Mesendoderm (in vitro differentiated cells): ENCODE measurements at regions not wholly inside any gene's neighbourhood (a gene's known extent, or its start where the extent isn't known, plus 50 kb on each side); places are given as distances from the start of the nearest gene placed in this dataset.

ENCODE experiments used
- DNase-seq: peaks from one replicate; pipeline ENCODE4 v3.0.0; 2013
- H2AK5ac ChIP-seq: 2 replicates; pipeline ENCODE4 v1.6.1; 2013; ENCODE audit warnings: low read length, inconsistent platforms
- H2BK120ac ChIP-seq: 2 replicates; pipeline ENCODE4 v1.6.1; 2013; ENCODE audit warnings: low read depth, mild to moderate bottlenecking, low read length, moderate library complexity, mixed read lengths
- H2BK15ac ChIP-seq: replicated peaks from 2 replicates; pipeline ENCODE4 v1.6.1; 2013; ENCODE audit warnings: low read depth, mild to moderate bottlenecking, moderate library complexity
- H2BK5ac ChIP-seq: 2 replicates; pipeline ENCODE4 v1.6.1; 2013; ENCODE audit warnings: low read length, inconsistent platforms
- H3K18ac ChIP-seq: 2 replicates; pipeline ENCODE4 v1.6.1; 2013; ENCODE audit warnings: mild to moderate bottlenecking, low read length, mixed read lengths
- H3K23ac ChIP-seq: one replicate; pipeline ENCODE4 v1.6.1; 2013; ENCODE audit warnings: low read length
- H3K27ac ChIP-seq: 2 replicates; pipeline ENCODE4 v1.5.1; 2013; ENCODE audit warnings: low read depth, mild to moderate bottlenecking, inconsistent platforms, low read length, moderate library complexity
- H3K27me3 ChIP-seq: 2 replicates; pipeline ENCODE4 v1.6.1; 2013; ENCODE audit warnings: low read length, control low read depth, mild to moderate bottlenecking, inconsistent platforms; ENCODE audit not compliant: insufficient read depth, poor library complexity
- H3K36me3 ChIP-seq: 2 replicates; pipeline ENCODE4 v1.6.1; 2013; ENCODE audit warnings: low read length, inconsistent platforms; ENCODE audit not compliant: control insufficient read depth, insufficient read depth
- H3K4ac ChIP-seq: one replicate; pipeline ENCODE4 v1.6.1; 2013; ENCODE audit warnings: low read depth, mild to moderate bottlenecking, low read length, moderate library complexity
- H3K4me1 ChIP-seq: 2 replicates; pipeline ENCODE4 v1.6.1; 2013; ENCODE audit warnings: low read depth, low read length, inconsistent platforms; ENCODE audit not compliant: control insufficient read depth
- H3K4me2 ChIP-seq: 2 replicates; pipeline ENCODE4 v1.6.1; 2013; ENCODE audit warnings: low read length
- H3K4me3 ChIP-seq: 2 replicates; pipeline ENCODE4 v1.5.1; 2013; ENCODE audit warnings: mild to moderate bottlenecking, low read length
- H3K56ac ChIP-seq: one replicate; pipeline ENCODE4 v1.6.1; 2013; ENCODE audit warnings: low read length
- H3K79me1 ChIP-seq: 2 replicates; pipeline ENCODE4 v1.6.1; 2013; ENCODE audit warnings: low read length, inconsistent platforms
- H3K79me2 ChIP-seq: 2 replicates; pipeline ENCODE4 v1.6.1; 2013; ENCODE audit warnings: mild to moderate bottlenecking, low read length; ENCODE audit not compliant: control insufficient read depth, insufficient read depth
- H3K9ac ChIP-seq: 2 replicates; pipeline ENCODE4 v1.6.1; 2013; ENCODE audit warnings: low read length, inconsistent platforms
- H4K5ac ChIP-seq: one replicate; pipeline ENCODE4 v1.6.1; 2013; ENCODE audit warnings: low read length
- H4K8ac ChIP-seq: one replicate; pipeline ENCODE4 v1.6.1; 2013; ENCODE audit warnings: low read depth, mild to moderate bottlenecking, control low read depth, low read length, moderate library complexity
- WGBS: extraction: QIAGEN DNeasy Blood & Tissue Kit; methylation state at CpG from one replicate; pipeline ENCODE4 v1.1.7; 2013; ENCODE audit warnings: low lambda C conversion rate, missing lambda C conversion rate; ENCODE audit not compliant: insufficient coverage; ENCODE audit errors: extremely low coverage; 5-methylcytosine and 5-hydroxymethylcytosine counted together

DNA sequence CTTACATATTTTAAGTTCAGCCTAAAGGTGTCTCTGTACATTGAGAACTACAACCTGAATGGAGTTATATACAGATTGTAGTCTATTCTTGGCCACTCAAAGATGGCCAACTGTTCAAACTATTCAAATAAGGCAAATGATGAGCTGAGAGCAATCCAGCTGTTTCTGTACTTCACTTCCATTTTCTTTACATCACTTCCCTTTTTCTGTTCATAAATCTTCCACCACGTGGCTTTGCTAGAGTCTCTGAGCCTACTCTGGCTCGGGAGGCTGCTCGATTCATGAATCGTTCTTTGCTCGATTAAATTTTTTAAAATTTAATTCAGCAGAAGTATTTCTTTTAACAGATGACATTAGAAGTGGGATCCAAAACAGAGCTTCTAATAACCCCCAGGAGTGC, 879.7 kb downstream of the GALC start:
- Histone ChIP-seq H3K4me3 (no peak overlapping the region), H3K4me1 (no peaks in the 10 kb centered on the region), H3K79me1 (no peaks in the 10 kb centered on the region), H3K4ac (no peak overlapping the region), H2AK5ac (no peak overlapping the region), H3K56ac (no peak overlapping the region), H3K23ac (no peak overlapping the region), H2BK15ac (no peak overlapping the region), H2BK5ac (no peak overlapping the region), H3K9ac (no peak overlapping the region), H3K4me2 (no peak overlapping the region), H4K5ac (no peak overlapping the region), H4K8ac (no peak overlapping the region), H3K79me2 (no peaks in the 10 kb centered on the region), H3K18ac (no peak overlapping the region), H3K36me3 (no peaks in the 10 kb centered on the region), H3K27ac (no peak overlapping the region), H2BK120ac (no peak overlapping the region), H3K27me3 (no peaks in the 10 kb centered on the region)
- peak; percentile 33 for DNase-seq
- no CpG with 5 or more reads among the region's 5 CpGs for WGBS

DNA sequence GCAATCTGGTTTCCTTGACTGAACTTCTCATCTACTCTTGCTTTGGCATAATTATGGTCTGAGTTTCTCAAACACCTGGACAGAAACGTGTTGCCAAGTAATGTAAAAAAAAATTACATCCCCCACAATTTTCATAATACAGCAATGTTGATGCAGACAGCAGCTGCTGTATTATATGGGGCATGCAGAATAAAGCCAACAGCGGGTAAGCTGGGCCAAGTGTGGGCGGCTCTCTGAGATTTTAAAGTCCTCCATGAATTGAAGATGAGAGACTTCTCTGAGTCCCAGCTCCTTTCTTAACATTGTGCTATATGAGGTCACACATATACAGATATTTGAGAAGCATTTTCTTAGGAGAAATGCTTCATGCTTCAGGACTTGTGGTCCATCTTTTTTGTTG, 881.2 kb downstream of the GALC start:
- no CpG with 5 or more reads among the region's 3 CpGs for WGBS
- Histone ChIP-seq H3K4me3 (no peak overlapping the region), H3K4ac (peak overlapping the region; percentile 36), H4K5ac (no peak overlapping the region), H3K56ac (no peak overlapping the region), H2BK120ac (no peak overlapping the region), H3K79me2 (no peaks in the 10 kb centered on the region), H3K79me1 (no peaks in the 10 kb centered on the region), H3K27me3 (no peaks in the 10 kb centered on the region), H3K18ac (no peak overlapping the region), H3K4me1 (no peaks in the 10 kb centered on the region), H2BK5ac (no peak overlapping the region), H3K9ac (no peak overlapping the region), H2AK5ac (no peak overlapping the region), H3K36me3 (no peaks in the 10 kb centered on the region), H3K27ac (no peak overlapping the region), H3K23ac (no peak overlapping the region), H4K8ac (no peak overlapping the region), H2BK15ac (no peak overlapping the region), H3K4me2 (no peak overlapping the region)
- DNase-seq = no peak

DNA sequence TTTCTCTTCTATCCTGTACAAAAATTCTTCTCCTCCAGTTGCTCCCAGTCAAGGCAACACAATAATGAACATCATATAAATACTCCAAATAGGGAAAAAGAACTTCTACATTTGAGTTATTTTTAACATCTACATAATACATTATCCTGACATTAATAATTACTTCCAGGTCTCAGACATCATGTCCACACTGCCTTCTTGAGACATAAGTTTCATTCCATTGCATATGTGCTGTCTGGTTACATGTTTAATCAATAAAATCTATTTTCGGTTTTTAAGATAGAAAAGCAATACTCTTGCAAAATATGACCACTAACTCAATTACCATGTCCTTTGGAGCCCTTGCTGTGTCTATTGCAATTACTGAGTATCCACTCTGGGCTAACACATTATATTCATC, 881.9 kb downstream of the GALC start:
- no peaks in the 10 kb centered on the region for H3K36me3 ChIP-seq
- H3K9ac ChIP-seq = no peak overlapping the region
- H4K5ac ChIP-seq = no peak overlapping the region
- H3K4ac ChIP-seq = no peak overlapping the region
- no peak overlapping the region for H3K56ac ChIP-seq
- H3K79me2 ChIP-seq = no peaks in the 10 kb centered on the region
- no peak for DNase-seq
- H2BK15ac ChIP-seq = no peak overlapping the region
- no peaks in the 10 kb centered on the region for H3K27me3 ChIP-seq
- H2BK5ac ChIP-seq = no peak overlapping the region
- no peak overlapping the region for H2BK120ac ChIP-seq
- H4K8ac ChIP-seq = no peak overlapping the region
- H3K27ac ChIP-seq = no peak overlapping the region
- H3K23ac ChIP-seq = no peak overlapping the region
- H2AK5ac ChIP-seq = no peak overlapping the region
- no peaks in the 10 kb centered on the region for H3K79me1 ChIP-seq
- H3K4me1 ChIP-seq = no peaks in the 10 kb centered on the region
- WGBS = no CpG with 5 or more reads among the region's 1 CpG
- no peak overlapping the region for H3K4me3 ChIP-seq
- no peak overlapping the region for H3K18ac ChIP-seq
- H3K4me2 ChIP-seq = no peak overlapping the region

DNA sequence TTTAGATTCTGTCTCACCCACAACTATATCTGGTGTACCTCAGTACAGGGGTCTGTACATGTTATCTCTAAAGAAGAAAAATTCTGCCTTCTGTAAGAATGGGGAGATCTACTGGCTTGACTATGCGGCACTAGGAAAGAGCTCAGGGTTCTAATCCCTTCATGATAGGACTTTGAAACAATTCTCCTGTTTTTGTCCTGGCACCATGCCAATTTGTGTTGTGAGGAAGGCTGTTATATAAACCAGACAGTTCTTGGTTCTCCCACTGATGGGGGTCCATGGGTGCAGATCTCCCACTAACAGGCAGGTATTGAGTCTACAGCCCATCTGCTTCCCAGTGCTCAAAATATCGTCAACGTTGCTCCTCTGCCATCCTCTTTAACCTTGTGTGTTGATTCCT, 883.7 kb downstream of the GALC start:
- WGBS = no CpG with 5 or more reads among the region's 3 CpGs
- no peak overlapping the region for H2BK120ac ChIP-seq
- no peak overlapping the region for H2BK15ac ChIP-seq
- H3K27ac ChIP-seq = no peak overlapping the region
- H4K5ac ChIP-seq = no peak overlapping the region
- no peak overlapping the region for H3K4me2 ChIP-seq
- no peaks in the 10 kb centered on the region for H3K79me2 ChIP-seq
- no peak overlapping the region for H4K8ac ChIP-seq
- H3K56ac ChIP-seq = no peak overlapping the region
- no peak overlapping the region for H3K4me3 ChIP-seq
- H3K27me3 ChIP-seq = no peaks in the 10 kb centered on the region
- no peak overlapping the region for H3K18ac ChIP-seq
- no peaks in the 10 kb centered on the region for H3K36me3 ChIP-seq
- H3K79me1 ChIP-seq = no peaks in the 10 kb centered on the region
- no peak overlapping the region for H3K9ac ChIP-seq
- H3K4me1 ChIP-seq = no peaks in the 10 kb centered on the region
- H3K23ac ChIP-seq = no peak overlapping the region
- no peak overlapping the region for H2AK5ac ChIP-seq
- DNase-seq = no peak
- H3K4ac ChIP-seq = no peak overlapping the region
- H2BK5ac ChIP-seq = no peak overlapping the region

DNA sequence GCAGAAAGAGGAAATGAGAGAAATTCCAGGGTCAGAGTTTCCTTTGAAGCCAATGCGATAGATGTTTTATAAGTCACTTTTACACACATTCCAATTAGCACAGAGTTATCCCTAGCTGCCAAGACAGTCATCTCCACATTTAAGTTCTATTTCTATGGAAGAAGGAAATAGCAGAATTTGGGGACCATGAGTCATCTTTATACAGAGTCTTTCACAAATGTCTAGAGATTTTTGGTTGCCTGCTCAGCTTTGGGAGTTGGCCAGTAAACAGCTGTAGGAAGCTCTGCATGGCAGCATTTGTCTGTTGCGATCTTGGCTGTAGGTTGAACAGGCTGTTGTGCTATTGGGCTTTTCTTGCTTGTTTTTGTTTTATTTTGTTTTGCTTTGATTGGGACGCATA, 884.3 kb downstream of the GALC start:
- no peak overlapping the region for H3K56ac ChIP-seq
- H3K23ac ChIP-seq = no peak overlapping the region
- no peak overlapping the region for H3K9ac ChIP-seq
- no peak overlapping the region for H3K27ac ChIP-seq
- H3K4me3 ChIP-seq = no peak overlapping the region
- H3K4ac ChIP-seq = no peak overlapping the region
- H2BK120ac ChIP-seq = no peak overlapping the region
- H2BK15ac ChIP-seq = peak overlapping the region; percentile 57
- H3K4me1 ChIP-seq = no peaks in the 10 kb centered on the region
- H3K79me1 ChIP-seq = no peaks in the 10 kb centered on the region
- H3K4me2 ChIP-seq = no peak overlapping the region
- no CpG with 5 or more reads among the region's 3 CpGs for WGBS
- H3K36me3 ChIP-seq = no peaks in the 10 kb centered on the region
- H2AK5ac ChIP-seq = no peak overlapping the region
- H3K79me2 ChIP-seq = no peaks in the 10 kb centered on the region
- no peak overlapping the region for H4K5ac ChIP-seq
- H2BK5ac ChIP-seq = no peak overlapping the region
- H3K18ac ChIP-seq = no peak overlapping the region
- H4K8ac ChIP-seq = no peak overlapping the region
- H3K27me3 ChIP-seq = no peaks in the 10 kb centered on the region
- DNase-seq = no peak

DNA sequence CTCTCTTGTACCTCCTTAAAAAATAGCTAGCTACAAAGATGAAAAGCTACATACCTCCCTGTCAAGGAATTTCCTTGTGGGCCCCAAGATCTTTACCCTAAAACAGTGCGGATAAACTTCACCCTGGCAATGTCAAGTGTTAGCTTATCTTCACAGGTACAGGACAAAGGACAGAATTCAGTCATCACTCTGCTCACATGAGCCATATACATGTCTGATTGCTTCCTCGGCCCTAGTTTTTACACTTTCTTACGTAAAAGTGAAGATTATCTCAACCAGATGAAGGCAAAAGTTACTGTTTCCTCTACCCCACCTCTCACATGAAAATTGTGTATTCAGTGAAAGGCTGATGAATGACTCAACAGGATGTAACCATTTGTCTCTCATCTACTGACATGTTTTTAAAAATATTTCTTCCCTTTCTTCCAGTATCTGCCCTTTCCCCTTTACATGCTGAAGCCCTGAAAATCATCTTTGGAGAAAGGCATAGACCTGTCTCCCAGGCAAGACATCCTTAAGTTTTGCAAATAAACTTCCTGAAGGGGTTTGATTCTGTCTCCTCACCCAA, 890.1 kb downstream of the GALC start:
- H3K9ac ChIP-seq = no peak overlapping the region
- no CpG with 5 or more reads among the region's 3 CpGs for WGBS
- H3K4ac ChIP-seq = no peak overlapping the region
- no peak overlapping the region for H2BK120ac ChIP-seq
- no peak overlapping the region for H2AK5ac ChIP-seq
- peak overlapping the region; percentile 27 for H2BK5ac ChIP-seq
- no peak overlapping the region for H3K23ac ChIP-seq
- H3K4me3 ChIP-seq = no peak overlapping the region
- H3K18ac ChIP-seq = no peak overlapping the region
- no peaks in the 10 kb centered on the region for H3K79me1 ChIP-seq
- H3K79me2 ChIP-seq = no peaks in the 10 kb centered on the region
- DNase-seq = peak; percentile 77
- no peaks in the 10 kb centered on the region for H3K27me3 ChIP-seq
- H3K56ac ChIP-seq = no peak overlapping the region
- no peak overlapping the region for H4K8ac ChIP-seq
- H2BK15ac ChIP-seq = no peak overlapping the region
- H3K4me1 ChIP-seq = peaks cover 2% of the 10 kb centered on the region
- H3K36me3 ChIP-seq = no peaks in the 10 kb centered on the region
- no peak overlapping the region for H4K5ac ChIP-seq
- H3K27ac ChIP-seq = no peak overlapping the region
- H3K4me2 ChIP-seq = no peak overlapping the region
